Psoas muscle (tissue), 7 donors: ENCODE measurements at regions not wholly inside any gene's neighbourhood (a gene's known extent, or its start where the extent isn't known, plus 50 kb on each side); places are given as distances from the start of the nearest gene placed in this dataset.

Source experiments
- ATAC-seq, 4 donors: fragments of 200-7000 bp; cut with Tn5 transposase; one replicate each; pipeline ENCODE4 v1.9.1; 2020; ENCODE audit warnings: moderate library complexity in 3 of 4, mild to moderate bottlenecking in 2 of 4
- DNase-seq, 2 donors: peaks; one replicate each; pipeline ENCODE4 v3.0.0-alpha.2; 2020
- H3K27ac ChIP-seq: fragments of 200-600 bp; one replicate; pipeline ENCODE4 v1.8.0; 2022
- H3K27me3 ChIP-seq, 3 donors: fragments of 200-600 bp in 1 of 3; one replicate each; pipeline versions ENCODE4 v1.6.1 to v1.8.0; 2013 to 2022; ENCODE audit warnings: low read length in 2 of 3, mild to moderate bottlenecking in 2 of 3, moderate library complexity in 1 of 3; ENCODE audit not compliant: insufficient read depth in 3 of 3
- H3K36me3 ChIP-seq, 2 donors: fragments of 200-600 bp in 1 of 2; one replicate each; pipeline versions ENCODE4 v1.6.1 to v1.8.0; 2013 to 2022; ENCODE audit warnings: low read depth in 1 of 2, mild to moderate bottlenecking in 1 of 2, moderate library complexity in 1 of 2; ENCODE audit not compliant: insufficient read depth in 1 of 2
- H3K4me1 ChIP-seq: fragments of 200-600 bp; one replicate; pipeline ENCODE4 v1.8.0; 2022
- H3K4me3 ChIP-seq: fragments of 200-600 bp; one replicate; pipeline ENCODE4 v1.8.0; 2022; ENCODE audit warnings: mild to moderate bottlenecking
- H3K9me3 ChIP-seq: fragments of 200-600 bp; one replicate; pipeline ENCODE4 v1.8.0; 2022
- WGBS, 3 donors: extraction: QIAGEN DNeasy Blood & Tissue Kit; methylation state at CpG; one replicate each; pipeline versions ENCODE4 v1.1.6 to v1.1.7; 2013; 5-methylcytosine and 5-hydroxymethylcytosine counted together
- intact Hi-C, 2 donors: fragments of 100-400 bp; cut with DNase I; formaldehyde crosslinking; loops; one replicate each; pipeline versions ENCODE4 v1.11.0 to v1.14.2; 2022
- TF ChIP-seq, protein P1 (sequence below): fragments of 200-600 bp; IDR thresholded peaks from one replicate; pipeline ENCODE4 v1.8.0; 2022; ENCODE audit warnings: antibody characterized with exemption
- donor health status: healthy with polysubstance abuse.
- donor health status: DM: no; HTN: no; CAD: no; lungs with moderate emphysema.
- donor health status: Bipolar disorder and iron deficiency.
- donor health status: healthy.
- donor health status: DM: yes; HTN: yes; CAD: no.
- donor health status: DM: no; HTN: no; CAD: no.
- donor health status: DM: yes; HTN: yes; CAD: no.

DNA sequence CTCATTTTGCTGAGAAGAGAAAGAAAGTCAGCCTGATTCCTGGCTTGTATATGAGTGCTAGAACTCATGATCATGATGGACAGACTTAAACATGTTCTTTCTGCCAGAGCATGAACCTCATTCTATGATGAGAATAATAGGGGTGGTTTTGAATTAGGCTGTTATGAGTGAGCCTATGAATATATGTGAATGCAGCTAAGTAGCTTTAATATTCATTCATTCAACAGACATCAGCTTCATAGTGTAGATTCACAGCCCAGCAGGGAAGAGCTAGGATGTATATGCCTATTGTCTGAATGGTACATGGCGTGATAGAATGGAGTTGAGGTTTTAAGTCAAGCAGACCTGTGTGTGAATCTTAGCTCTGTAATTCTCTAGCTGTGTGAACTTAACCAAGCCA, 573.2 kb downstream of the DHX35 start:
- intact Hi-C loops = no loop called here
- Histone ChIP-seq H3K4me1 (peaks cover 2% of the 10 kb centered on the region), H3K36me3 (no peaks in the 10 kb centered on the region), H3K27ac (no peak overlapping the region), H3K27me3 (no peaks in the 10 kb centered on the region), H3K4me3 (no peak overlapping the region), H3K9me3 (no peaks in the 10 kb centered on the region)
- ATAC-seq = no peak
- DNase-seq = no peak
- 93 to 100% (median 100%) methylated on average over 1 of the region's 1 CpG for WGBS, 3 donors
- TF ChIP-seq, protein P1, sequence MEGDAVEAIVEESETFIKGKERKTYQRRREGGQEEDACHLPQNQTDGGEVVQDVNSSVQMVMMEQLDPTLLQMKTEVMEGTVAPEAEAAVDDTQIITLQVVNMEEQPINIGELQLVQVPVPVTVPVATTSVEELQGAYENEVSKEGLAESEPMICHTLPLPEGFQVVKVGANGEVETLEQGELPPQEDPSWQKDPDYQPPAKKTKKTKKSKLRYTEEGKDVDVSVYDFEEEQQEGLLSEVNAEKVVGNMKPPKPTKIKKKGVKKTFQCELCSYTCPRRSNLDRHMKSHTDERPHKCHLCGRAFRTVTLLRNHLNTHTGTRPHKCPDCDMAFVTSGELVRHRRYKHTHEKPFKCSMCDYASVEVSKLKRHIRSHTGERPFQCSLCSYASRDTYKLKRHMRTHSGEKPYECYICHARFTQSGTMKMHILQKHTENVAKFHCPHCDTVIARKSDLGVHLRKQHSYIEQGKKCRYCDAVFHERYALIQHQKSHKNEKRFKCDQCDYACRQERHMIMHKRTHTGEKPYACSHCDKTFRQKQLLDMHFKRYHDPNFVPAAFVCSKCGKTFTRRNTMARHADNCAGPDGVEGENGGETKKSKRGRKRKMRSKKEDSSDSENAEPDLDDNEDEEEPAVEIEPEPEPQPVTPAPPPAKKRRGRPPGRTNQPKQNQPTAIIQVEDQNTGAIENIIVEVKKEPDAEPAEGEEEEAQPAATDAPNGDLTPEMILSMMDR = no peak

DNA sequence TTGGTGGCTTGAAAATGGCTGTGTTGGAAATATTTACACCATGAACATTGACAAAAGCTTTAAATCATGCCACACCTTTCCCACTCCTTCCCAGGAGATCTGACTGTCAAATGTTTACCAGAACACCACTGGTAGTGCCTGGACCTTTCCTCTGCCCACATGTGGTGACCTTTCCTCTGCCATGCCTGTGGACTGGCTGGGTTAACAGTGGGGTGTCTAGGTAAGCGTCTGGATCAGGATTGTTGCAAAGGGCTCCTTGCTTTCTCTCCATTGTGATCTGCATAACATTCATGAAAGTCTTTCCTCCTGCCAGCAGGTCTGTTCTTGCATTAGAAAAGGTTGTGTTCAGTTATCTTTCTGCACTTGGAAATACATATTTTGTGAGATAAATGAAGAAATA, 572.7 kb downstream of the DHX35 start:
- Histone ChIP-seq H3K27me3 (no peaks in the 10 kb centered on the region), H3K9me3 (no peaks in the 10 kb centered on the region), H3K36me3 (no peaks in the 10 kb centered on the region), H3K27ac (no peak overlapping the region), H3K4me1 (peaks cover 4% of the 10 kb centered on the region), H3K4me3 (no peak overlapping the region)
- TF ChIP-seq, protein P1 = no peak
- ATAC-seq = no peak
- intact Hi-C loops = no loop called here
- 83 to 96% (median 92%) methylated on average over 1 of the region's 1 CpG for WGBS, 3 donors
- no peak for DNase-seq

DNA sequence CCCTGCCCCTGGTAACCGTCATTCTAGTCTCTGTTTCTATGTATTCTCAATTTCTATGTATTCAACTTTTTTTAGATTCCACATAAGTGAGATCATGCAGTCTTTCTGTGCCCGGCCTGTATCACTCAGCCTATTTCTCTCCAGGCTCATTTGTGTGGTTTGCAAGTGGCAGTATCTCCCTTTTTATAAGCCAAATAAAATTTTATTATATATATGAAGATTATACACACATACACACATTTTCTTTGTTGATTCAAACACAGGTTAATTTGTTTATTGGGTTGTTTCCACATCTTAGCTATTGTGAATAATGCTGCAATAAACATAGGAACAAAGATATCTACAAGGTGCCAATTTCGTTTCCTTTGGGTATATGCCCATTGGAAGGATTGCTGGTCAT, 571.7 kb downstream of the DHX35 start:
- TF ChIP-seq, protein P1 = no peak
- intact Hi-C loops = no loop called here
- WGBS, 3 donors = 71 to 84% (median 77%) methylated on average over 3 of the region's 3 CpGs

DNA sequence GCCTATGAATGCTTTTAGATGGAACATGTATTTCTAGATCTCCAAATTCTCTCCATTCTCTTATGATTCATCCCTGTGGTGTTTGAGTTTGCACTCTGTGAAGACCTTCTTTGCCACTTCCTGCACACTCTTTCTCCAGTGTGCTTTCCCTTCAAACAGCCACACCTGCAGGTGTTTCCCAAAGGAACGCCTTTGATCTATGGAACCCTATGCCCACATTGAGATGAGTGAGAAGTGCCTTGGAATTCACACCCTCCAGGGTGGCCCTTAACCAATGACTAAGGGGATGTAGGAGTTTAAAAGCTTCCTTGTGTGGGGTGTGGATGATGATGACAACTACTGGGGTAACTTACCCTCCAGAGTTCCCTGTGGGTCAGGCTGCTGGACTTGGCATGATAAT, 570.1 kb downstream of the DHX35 start:
- H3K27ac ChIP-seq = no peak overlapping the region
- peaks cover 4% of the 10 kb centered on the region for H3K4me1 ChIP-seq
- intact Hi-C loops = no loop called here
- no peak overlapping the region for H3K4me3 ChIP-seq
- H3K27me3 ChIP-seq = no peaks in the 10 kb centered on the region
- H3K9me3 ChIP-seq = no peaks in the 10 kb centered on the region
- DNase-seq (no peak), ATAC-seq (no peak)
- WGBS, 3 donors = 93 to 100% (median 97%) methylated on average over 1 of the region's 1 CpG
- H3K36me3 ChIP-seq = no peaks in the 10 kb centered on the region
- TF ChIP-seq, protein P1 = no peak

More for the DNA sequence above, 571.7 kb downstream of the DHX35 start:
- no peak for ATAC-seq
- Histone ChIP-seq H3K36me3 (no peaks in the 10 kb centered on the region), H3K27me3 (no peaks in the 10 kb centered on the region), H3K27ac (no peak overlapping the region), H3K9me3 (no peaks in the 10 kb centered on the region), H3K4me1 (peaks cover 4% of the 10 kb centered on the region), H3K4me3 (no peak overlapping the region)
- DNase-seq = no peak

DNA sequence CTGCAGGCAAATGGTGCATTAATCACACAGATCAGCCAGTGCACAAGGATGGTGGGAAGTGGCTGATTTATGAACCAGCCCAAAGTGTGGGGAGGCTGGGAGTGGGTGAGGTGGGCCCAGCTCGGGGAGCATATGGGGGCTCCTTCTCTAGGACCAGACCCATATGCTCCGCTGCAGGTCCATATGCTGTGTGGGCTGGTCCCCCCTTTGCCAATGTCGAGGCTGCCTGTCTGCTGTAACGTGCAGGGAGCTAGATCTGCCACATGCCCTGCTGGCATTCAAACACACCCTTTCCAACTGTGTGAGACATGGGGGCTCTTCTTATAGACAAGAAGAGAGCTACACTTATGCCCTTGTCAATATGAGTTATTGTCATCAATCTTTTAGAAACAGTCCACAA, 566.3 kb downstream of the DHX35 start:
- no peak overlapping the region for H3K4me3 ChIP-seq
- H3K36me3 ChIP-seq = no peaks in the 10 kb centered on the region
- H3K27ac ChIP-seq = no peak overlapping the region
- peaks cover 12% of the 10 kb centered on the region for H3K4me1 ChIP-seq
- ATAC-seq (no peak), DNase-seq (no peak)
- 81 to 90% (median 88%) methylated on average over 4 of the region's 4 CpGs for whole genome bisulfite sequencing, 3 donors
- TF ChIP-seq, protein P1 = no peak
- no peaks in the 10 kb centered on the region for H3K9me3 ChIP-seq
- intact Hi-C loops = no loop called here
- no peaks in the 10 kb centered on the region for H3K27me3 ChIP-seq
